ENCODE measurements at regions not wholly inside any gene's neighbourhood (a gene's known extent, or its start where the extent isn't known, plus 50 kb on each side); places are given as distances from the start of the nearest gene placed in this dataset.
"Not testable (repeated sequence)": the region's sequence is repeated elsewhere in the genome, so short reads cannot be mapped to it uniquely, and the experiment has no call there.

- Mint-ChIP-seq H3K36me3 (ENCODE audit: low read depth) (peaks cover 5% of the 10 kb centered on the region), H3K27ac (no peak overlapping the region), H3K27me3 (ENCODE audit: insufficient read depth) (peaks cover 22% of the 10 kb centered on the region), H3K4me1 (ENCODE audit: low read depth) (no peaks in the 10 kb centered on the region), H3K4me3 (no peak overlapping the region), H3K9me3 (peaks cover 4% of the 10 kb centered on the region)
- DNase-seq, result no peak
- TF ChIP-seq CTCF (IDR thresholded peaks at IDR 0.05), result no peak
Observed at GRCh38 chr5:72687288-72687687, 129.2 kb upstream of the TNPO1 start.

GRCh38 chr5:72682561-72682960 lies 133.9 kb upstream of the TNPO1 start:
- Mint-ChIP-seq H3K9me3 (peaks cover 9% of the 10 kb centered on the region), H3K4me1 (ENCODE audit: low read depth) (no peaks in the 10 kb centered on the region), H3K4me3 (no peak overlapping the region), H3K27me3 (ENCODE audit: insufficient read depth) (peaks cover 15% of the 10 kb centered on the region), H3K36me3 (ENCODE audit: low read depth) (peaks cover 6% of the 10 kb centered on the region), H3K27ac (no peak overlapping the region)
- DNase-seq, result no peak
- no peak for TF ChIP-seq CTCF (IDR thresholded peaks at IDR 0.05)

- Mint-ChIP-seq H3K36me3 (ENCODE audit: low read depth) (peaks cover 6% of the 10 kb centered on the region), H3K4me1 (ENCODE audit: low read depth) (no peaks in the 10 kb centered on the region), H3K4me3 (no peak overlapping the region), H3K27me3 (ENCODE audit: insufficient read depth) (peaks cover 15% of the 10 kb centered on the region), H3K9me3 (peaks cover 9% of the 10 kb centered on the region), H3K27ac (no peak overlapping the region)
- no peak for DNase-seq
- TF ChIP-seq CTCF (IDR thresholded peaks at IDR 0.05), result no peak
Observed at GRCh38 chr5:72681781-72682180, 134.7 kb upstream of the TNPO1 start.

GRCh38 chr5:72677447-72677846 lies 139.0 kb upstream of the TNPO1 start:
- Mint-ChIP-seq H3K4me3 (no peak overlapping the region), H3K36me3 (ENCODE audit: low read depth) (peaks cover 10% of the 10 kb centered on the region)
- TF ChIP-seq CTCF (IDR thresholded peaks at IDR 0.05), result no peak

GRCh38 chr5:72676831-72677230 lies 139.6 kb upstream of the TNPO1 start:
- peaks cover 20% of the 10 kb centered on the region for H3K27me3 Mint-ChIP-seq (ENCODE audit: insufficient read depth)
- H3K9me3 Mint-ChIP-seq, result peaks cover 19% of the 10 kb centered on the region
- not testable (repeated sequence) for H3K4me1 Mint-ChIP-seq (ENCODE audit: low read depth); DNase-seq; H3K27ac Mint-ChIP-seq; H3K4me3 Mint-ChIP-seq; H3K36me3 Mint-ChIP-seq (ENCODE audit: low read depth)

More at GRCh38 chr5:72677447-72677846, 139.0 kb upstream of the TNPO1 start:
- Mint-ChIP-seq H3K27me3 (ENCODE audit: insufficient read depth) (peaks cover 15% of the 10 kb centered on the region), H3K4me1 (ENCODE audit: low read depth) (no peaks in the 10 kb centered on the region), H3K27ac (no peak overlapping the region), H3K9me3 (peaks cover 21% of the 10 kb centered on the region)
- DNase-seq, result no peak

- no peak overlapping the region for H3K4me3 Mint-ChIP-seq
- H3K36me3 Mint-ChIP-seq (ENCODE audit: low read depth), result 0 out of 2 replicates have a peak, but pooled peaks cover 7% of the 10 kb centered on the region
- DNase-seq, result no peak
- H3K9me3 Mint-ChIP-seq, result peaks cover 14% of the 10 kb centered on the region
- TF ChIP-seq CTCF (IDR thresholded peaks at IDR 0.05), result no peak
- H3K27ac Mint-ChIP-seq, result no peak overlapping the region
- peaks cover 21% of the 10 kb centered on the region for H3K27me3 Mint-ChIP-seq (ENCODE audit: insufficient read depth)
- no peaks in the 10 kb centered on the region for H3K4me1 Mint-ChIP-seq (ENCODE audit: low read depth)
Observed at GRCh38 chr5:72673623-72674022, 142.8 kb upstream of the TNPO1 start.
